ENCODE measurements at regions not wholly inside any gene's neighbourhood (a gene's known extent, or its start where the extent isn't known, plus 50 kb on each side); places are given as distances from the start of the nearest gene placed in this dataset.

- WGBS, 2 donors = 50 to 54% methylated on average over 4 of the region's 4 CpGs
- intact Hi-C loops (cut with DNase I; ENCODE audit: low total_unique reads) = no loop called here
- H3K4me3 ChIP-seq (ENCODE audit: low read depth, poor library complexity, severe bottlenecking) = no peak overlapping the region
- no peak for DNase-seq (ENCODE audit: low spot score in 2 of 2)
- TF ChIP-seq CTCF (IDR thresholded peaks at IDR 0.05) = no peak
- no peak for TF ChIP-seq POLR2A (IDR thresholded peaks at IDR 0.05)
Observed at GRCh38 chr12:66838366-66838765, 159.5 kb upstream of the GRIP1 start.

- 93 to 97% methylated on average over 2 of the region's 2 CpGs for WGBS, 2 donors
Observed at GRCh38 chr12:66848967-66849366, 170.1 kb upstream of the GRIP1 start.

GRCh38 chr12:66851134-66851533, 172.3 kb upstream of the GRIP1 start:
- no peak for TF ChIP-seq POLR2A (IDR thresholded peaks at IDR 0.05)
- no peak for TF ChIP-seq CTCF (IDR thresholded peaks at IDR 0.05)
- WGBS, 2 donors = 64 to 67% methylated on average over 5 of the region's 5 CpGs
- intact Hi-C loops (cut with DNase I; ENCODE audit: low total_unique reads) = no loop called here

More at GRCh38 chr12:66848967-66849366, 170.1 kb upstream of the GRIP1 start:
- DNase-seq (ENCODE audit: low spot score in 2 of 2) = no peak
- intact Hi-C loops (cut with DNase I; ENCODE audit: low total_unique reads) = no loop called here
- TF ChIP-seq POLR2A (IDR thresholded peaks at IDR 0.05) (no peak), CTCF (IDR thresholded peaks at IDR 0.05) (no peak)
- H3K4me3 ChIP-seq (ENCODE audit: low read depth, poor library complexity, severe bottlenecking) = no peak overlapping the region

GRCh38 chr12:66852091-66852490, 173.2 kb upstream of the GRIP1 start:
- no peak overlapping the region for H3K4me3 ChIP-seq (ENCODE audit: low read depth, poor library complexity, severe bottlenecking)
- TF ChIP-seq CTCF (IDR thresholded peaks at IDR 0.05) (no peak), POLR2A (IDR thresholded peaks at IDR 0.05) (no peak)
- no peak for DNase-seq (ENCODE audit: low spot score in 2 of 2)
- intact Hi-C loops (cut with DNase I; ENCODE audit: low total_unique reads) = no loop called here
- WGBS, 2 donors = 13 to 19% methylated on average over 2 of the region's 2 CpGs

More at GRCh38 chr12:66851134-66851533, 172.3 kb upstream of the GRIP1 start:
- H3K4me3 ChIP-seq (ENCODE audit: low read depth, poor library complexity, severe bottlenecking) = no peak overlapping the region
- no peak for DNase-seq (ENCODE audit: low spot score in 2 of 2)

GRCh38 chr12:66852765-66853164, 173.9 kb upstream of the GRIP1 start:
- WGBS, 2 donors = 57 to 64% methylated on average over 2 of the region's 2 CpGs
- DNase-seq (ENCODE audit: low spot score in 2 of 2) = no peak
- no peak for TF ChIP-seq CTCF (IDR thresholded peaks at IDR 0.05)
- TF ChIP-seq POLR2A (IDR thresholded peaks at IDR 0.05) = no peak
- H3K4me3 ChIP-seq (ENCODE audit: low read depth, poor library complexity, severe bottlenecking) = no peak overlapping the region
- intact Hi-C loops (cut with DNase I; ENCODE audit: low total_unique reads) = no loop called here

- no peak for TF ChIP-seq CTCF (IDR thresholded peaks at IDR 0.05)
- no peak for TF ChIP-seq POLR2A (IDR thresholded peaks at IDR 0.05)
- WGBS, 2 donors = 84% methylated on average over 7 of the region's 7 CpGs
- H3K4me3 ChIP-seq (ENCODE audit: low read depth, poor library complexity, severe bottlenecking) = no peak overlapping the region
- intact Hi-C loops (cut with DNase I; ENCODE audit: low total_unique reads) = no loop called here
- DNase-seq (ENCODE audit: low spot score in 2 of 2) = no peak
Observed at GRCh38 chr12:66859751-66860440, 181.0 kb upstream of the GRIP1 start.

All from lower leg skin (tissue), 4 donors.